ENCODE measurements at regions not wholly inside any gene's neighbourhood (a gene's known extent, or its start where the extent isn't known, plus 50 kb on each side); places are given as distances from the start of the nearest gene placed in this dataset.

DNA sequence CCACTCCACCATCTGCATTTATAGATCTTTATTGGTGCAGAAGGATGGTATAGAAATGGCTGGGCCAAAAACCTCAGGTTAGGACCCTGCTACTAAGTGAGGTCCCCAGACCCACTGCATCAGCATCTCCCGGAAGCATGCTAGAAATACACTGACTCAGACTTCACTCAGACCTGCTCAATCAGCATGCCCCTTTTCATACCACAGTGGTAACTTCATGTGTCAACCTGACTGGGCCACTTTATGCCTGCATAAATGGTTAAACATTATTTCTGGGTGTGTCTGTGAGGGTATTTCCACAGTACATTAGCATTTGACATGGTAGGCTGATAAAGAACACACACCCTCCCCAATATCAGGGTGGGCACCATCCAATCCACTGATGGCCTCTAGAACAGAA lies 118.6 kb upstream of the VCX3B start:
- TF ChIP-seq, protein P1, sequence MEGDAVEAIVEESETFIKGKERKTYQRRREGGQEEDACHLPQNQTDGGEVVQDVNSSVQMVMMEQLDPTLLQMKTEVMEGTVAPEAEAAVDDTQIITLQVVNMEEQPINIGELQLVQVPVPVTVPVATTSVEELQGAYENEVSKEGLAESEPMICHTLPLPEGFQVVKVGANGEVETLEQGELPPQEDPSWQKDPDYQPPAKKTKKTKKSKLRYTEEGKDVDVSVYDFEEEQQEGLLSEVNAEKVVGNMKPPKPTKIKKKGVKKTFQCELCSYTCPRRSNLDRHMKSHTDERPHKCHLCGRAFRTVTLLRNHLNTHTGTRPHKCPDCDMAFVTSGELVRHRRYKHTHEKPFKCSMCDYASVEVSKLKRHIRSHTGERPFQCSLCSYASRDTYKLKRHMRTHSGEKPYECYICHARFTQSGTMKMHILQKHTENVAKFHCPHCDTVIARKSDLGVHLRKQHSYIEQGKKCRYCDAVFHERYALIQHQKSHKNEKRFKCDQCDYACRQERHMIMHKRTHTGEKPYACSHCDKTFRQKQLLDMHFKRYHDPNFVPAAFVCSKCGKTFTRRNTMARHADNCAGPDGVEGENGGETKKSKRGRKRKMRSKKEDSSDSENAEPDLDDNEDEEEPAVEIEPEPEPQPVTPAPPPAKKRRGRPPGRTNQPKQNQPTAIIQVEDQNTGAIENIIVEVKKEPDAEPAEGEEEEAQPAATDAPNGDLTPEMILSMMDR (IDR thresholded peaks at IDR 0.05), result no peak
- TF ChIP-seq POLR2A (IDR thresholded peaks at IDR 0.05), result no peak

Data from Peyer's patch (tissue), 4 donors.